H1 (cell line): ENCODE measurements at regions not wholly inside any gene's neighbourhood (a gene's known extent, or its start where the extent isn't known, plus 50 kb on each side); places are given as distances from the start of the nearest gene placed in this dataset.

Experiments used
- CTCF ChIA-PET: fragments of 300-600 bp; sonication (Branson Sonifier 250); formaldehyde crosslinking; loops from one replicate; lab custom pipeline; 2021; ENCODE audit not compliant: partially characterized antibody; lab: Charles Lee
- POLR2A ChIA-PET: fragments of 300-600 bp; sonication (Branson Sonifier 250); formaldehyde crosslinking; loops from one replicate; lab custom pipeline; 2021; ENCODE audit warnings: inconsistent platforms; ENCODE audit not compliant: partially characterized antibody; lab: Charles Lee
- DNase-seq, 2 experiments: peaks; one replicate each; pipeline versions ENCODE4 v3.0.0 to v3.0.0-alpha.2; 2010 to 2022; ENCODE audit warnings: low spot score in 2 of 2, low read depth in 1 of 2, mixed read lengths in 1 of 2
- FAIRE-seq: peaks from 2 replicates; lab custom pipeline; 2011; peaks lifted over from hg19 to GRCh38; lab: Jason Lieb, UNC
- H2AFZ ChIP-seq: 2 replicates; pipeline ENCODE4 v1.8.1; 2012; ENCODE audit warnings: low read length, inconsistent platforms
- H2AK5ac ChIP-seq: 2 replicates; pipeline ENCODE4 v1.6.1; 2013; ENCODE audit warnings: low read depth, low read length
- H2BK120ac ChIP-seq: replicated peaks from 2 replicates; pipeline ENCODE3; 2013; ENCODE audit warnings: low read depth, low read length, inconsistent platforms
- H2BK12ac ChIP-seq: 2 replicates; pipeline ENCODE4 v1.6.1; 2013; ENCODE audit warnings: low read depth, low read length
- H2BK15ac ChIP-seq: 2 replicates; pipeline ENCODE4 v1.6.1; 2013; ENCODE audit warnings: low read length
- H2BK20ac ChIP-seq: 2 replicates; pipeline ENCODE4 v1.6.1; 2013; ENCODE audit warnings: low read length
- H2BK5ac ChIP-seq: 2 replicates; pipeline ENCODE4 v1.6.1; 2013; ENCODE audit warnings: low read depth, low read length
- H3K14ac ChIP-seq: 2 replicates; pipeline ENCODE4 v1.6.1; 2013; ENCODE audit warnings: inconsistent platforms; ENCODE audit not compliant: insufficient read length
- H3K18ac ChIP-seq: 2 replicates; pipeline ENCODE4 v1.6.1; 2013; ENCODE audit warnings: low read length; ENCODE audit errors: extremely low read depth
- H3K23ac ChIP-seq: 2 replicates; pipeline ENCODE4 v1.6.1; 2013; ENCODE audit warnings: inconsistent platforms; ENCODE audit not compliant: insufficient read length
- H3K23me2 ChIP-seq: 2 replicates; pipeline ENCODE4 v1.6.1; 2013; ENCODE audit warnings: low read depth, low read length
- H3K27ac ChIP-seq: 2 replicates; pipeline ENCODE4 v1.6.1; 2011; ENCODE audit warnings: low read depth, low read length, inconsistent platforms
- H3K27me3 ChIP-seq, 4 experiments: replicated peaks in 1 of 4; 1 replicate in 1 of 4; 2 replicates in 3 of 4; pipeline versions ENCODE4 v1.6.1 to v1.8.1; 2011 to 2013; ENCODE audit warnings: low read length in 3 of 4, mild to moderate bottlenecking in 3 of 4, inconsistent platforms in 2 of 4, mixed read lengths in 2 of 4, moderate library complexity in 1 of 4; ENCODE audit not compliant: control insufficient read depth in 3 of 4, insufficient read depth in 3 of 4; ENCODE audit errors: extremely low read depth in 1 of 4
- H3K36me3 ChIP-seq, 4 experiments: 2 replicates each; pipeline versions ENCODE4 v1.6.1 to v1.8.1; 2011 to 2013; ENCODE audit warnings: mild to moderate bottlenecking in 4 of 4, low read length in 3 of 4, moderate library complexity in 2 of 4, control low read depth in 1 of 4, inconsistent platforms in 1 of 4; ENCODE audit not compliant: insufficient read depth in 4 of 4, control insufficient read depth in 2 of 4
- H3K4ac ChIP-seq: replicated peaks from 2 replicates; pipeline ENCODE3; 2013; ENCODE audit warnings: low read length, low read depth, mixed read lengths, inconsistent platforms; ENCODE audit not compliant: insufficient read length
- H3K4me1 ChIP-seq, 4 experiments: replicated peaks in 1 of 4; 1 replicate in 1 of 4; 2 replicates in 3 of 4; pipeline versions ENCODE4 v1.6.1 to v1.8.1; 2011 to 2013; ENCODE audit warnings: low read length in 3 of 4, inconsistent platforms in 2 of 4, mixed read lengths in 1 of 4; ENCODE audit not compliant: insufficient read depth in 4 of 4, control insufficient read depth in 3 of 4
- H3K4me2 ChIP-seq, 2 experiments: 2 replicates each; pipeline versions ENCODE4 v1.6.1 to v1.8.1; 2011 to 2013; ENCODE audit warnings: low read depth in 2 of 2, low read length in 2 of 2, control low read depth in 1 of 2, inconsistent platforms in 1 of 2, mild to moderate bottlenecking in 1 of 2; ENCODE audit not compliant: insufficient read depth in 1 of 2
- H3K4me3 ChIP-seq, 4 experiments: fragments of 200-600, 300-600 bp in 1 of 4; sonication (generic), shearing (Covaris generic), sonication (Bioruptor Twin) in 1 of 4; 2 replicates each; pipeline versions ENCODE4 v1.5.1 to v1.8.1; 2011 to 2016; ENCODE audit warnings: low read length in 4 of 4, low read depth in 3 of 4, control low read depth in 2 of 4, inconsistent platforms in 2 of 4, mild to moderate bottlenecking in 2 of 4, mixed read lengths in 1 of 4, moderate library complexity in 1 of 4; ENCODE audit not compliant: insufficient read depth in 2 of 4; ENCODE audit errors: extremely low read depth in 1 of 4
- H3K56ac ChIP-seq: replicated peaks from 2 replicates; pipeline ENCODE3; 2013; ENCODE audit warnings: low read depth, mild to moderate bottlenecking, mixed read lengths, low read length, inconsistent platforms; ENCODE audit not compliant: insufficient read length
- H3K79me1 ChIP-seq: 2 replicates; pipeline ENCODE4 v1.6.1; 2013; ENCODE audit warnings: low read depth, low read length, control low read depth
- H3K79me2 ChIP-seq, 2 experiments: 2 replicates each; pipeline versions ENCODE4 v1.6.1 to v1.8.1; 2012 to 2013; ENCODE audit warnings: low read length in 2 of 2, mild to moderate bottlenecking in 2 of 2, inconsistent platforms in 1 of 2; ENCODE audit not compliant: insufficient read depth in 2 of 2, control insufficient read depth in 1 of 2
- H3K9ac ChIP-seq, 4 experiments: replicated peaks in 1 of 4; 1 replicate in 1 of 4; 2 replicates in 3 of 4; pipeline versions ENCODE4 v1.6.1 to v1.8.1; 2011 to 2013; ENCODE audit warnings: low read depth in 3 of 4, low read length in 3 of 4, control low read depth in 2 of 4, mild to moderate bottlenecking in 2 of 4, moderate library complexity in 2 of 4, inconsistent platforms in 1 of 4; ENCODE audit errors: extremely low read depth in 1 of 4
- H3K9me3 ChIP-seq, 2 experiments: 2 replicates each; pipeline versions ENCODE4 v1.6.1 to v1.8.1; 2012 to 2013; ENCODE audit warnings: mild to moderate bottlenecking in 2 of 2, moderate library complexity in 2 of 2, control low read depth in 1 of 2, inconsistent platforms in 1 of 2, low read depth in 1 of 2, low read length in 1 of 2, mixed read lengths in 1 of 2; ENCODE audit not compliant: insufficient read depth in 2 of 2
- H4K20me1 ChIP-seq, 2 experiments: replicated peaks in 1 of 2; 2 replicates each; pipeline versions ENCODE3 to v1.8.1; 2011 to 2013; ENCODE audit warnings: inconsistent platforms in 2 of 2, low read length in 2 of 2, mild to moderate bottlenecking in 1 of 2; ENCODE audit not compliant: insufficient read depth in 2 of 2, control insufficient read depth in 1 of 2
- H4K5ac ChIP-seq: 2 replicates; pipeline ENCODE4 v1.6.1; 2013; ENCODE audit warnings: low read length, low read depth, mixed read lengths, inconsistent platforms; ENCODE audit not compliant: insufficient read length
- H4K8ac ChIP-seq: 2 replicates; pipeline ENCODE4 v1.8.0; 2013; ENCODE audit warnings: mild to moderate bottlenecking, moderate library complexity, low read length, inconsistent platforms; ENCODE audit not compliant: insufficient read depth; ENCODE audit errors: extremely low read depth
- H4K91ac ChIP-seq: replicated peaks from 2 replicates; pipeline ENCODE3; 2013; ENCODE audit warnings: low read length, mixed read lengths, inconsistent platforms; ENCODE audit not compliant: insufficient read length
- WGBS, 2 experiments: shearing (Covaris generic) in 1 of 2; methylation state at CpG; one replicate each; pipeline versions ENCODE4 v1.1.6 to v1.1.7; 2013 to 2015; ENCODE audit warnings: low lambda C conversion rate in 2 of 2, mixed read lengths in 2 of 2, inconsistent platforms in 1 of 2, low coverage in 1 of 2, missing lambda C conversion rate in 1 of 2; ENCODE audit not compliant: insufficient replicate concordance in 2 of 2, insufficient coverage in 1 of 2, insufficient read length in 1 of 2; ENCODE audit errors: extremely low coverage in 1 of 2, missing lambda C conversion rate in 1 of 2; 5-methylcytosine and 5-hydroxymethylcytosine counted together

GRCh38 chr1:157438146-157438545 is 114.2 kb downstream of the FCRL5 start:
- Histone ChIP-seq H4K91ac (no peak overlapping the region), H3K79me1 (no peaks in the 10 kb centered on the region), H2BK12ac (no peak overlapping the region), H2AK5ac (no peak overlapping the region), H3K27ac (no peak overlapping the region), H3K36me3 (no peaks in the 10 kb centered on the region), H3K79me2 (no peaks in the 10 kb centered on the region), H2AFZ (no peak overlapping the region), H3K9me3 (peaks cover 0 to 2% of the 10 kb centered on the region in 2 experiments; a peak in 1 of 4 replicates), H3K14ac (no peak overlapping the region), H2BK20ac (peak overlapping the region; percentile 61; the same call in 1 of the 2 replicates), H4K20me1 (no peaks in the 10 kb centered on the region), H3K18ac (no peak overlapping the region), H3K4ac (no peak overlapping the region), H4K5ac (no peak overlapping the region), H3K56ac (no peak overlapping the region), H2BK120ac (no peak overlapping the region), H3K23me2 (no peaks in the 10 kb centered on the region), H2BK15ac (no peak overlapping the region), H3K27me3 (no peaks in the 10 kb centered on the region), H3K23ac (no peak overlapping the region), H3K4me2 (no peak overlapping the region), H2BK5ac (no peak overlapping the region; the same call in 1 of the 2 replicates), H4K8ac (no peak overlapping the region), H3K4me3 (no peak overlapping the region), H3K4me1 (peaks cover 0 to 4% (median 2%) of the 10 kb centered on the region in 4 experiments; a peak in 3 of 7 replicates), H3K9ac (no peak overlapping the region)
- 79% methylated on average over 1 of the region's 1 CpG; no CpG with 5 or more reads in 1 of the 2 experiments for WGBS, 2 experiments
- CTCF ChIA-PET, result no interaction called here
- FAIRE-seq, result no peak
- POLR2A ChIA-PET, result no interaction called here
- DNase-seq, result no peak
